Nephron (organoid): ENCODE measurements at regions not wholly inside any gene's neighbourhood (a gene's known extent, or its start where the extent isn't known, plus 50 kb on each side); places are given as distances from the start of the nearest gene placed in this dataset.

Experiments
- H3K27ac Mint-ChIP-seq, 3 experiments: 2 replicates each; pipeline ENCODE4 v1.8.0; 2020; ENCODE audit warnings: mixed read lengths in 3 of 3, mild to moderate bottlenecking in 2 of 3, moderate library complexity in 1 of 3
- H3K27me3 Mint-ChIP-seq: 2 replicates; pipeline ENCODE4 v1.8.0; 2021; ENCODE audit warnings: low read depth, mild to moderate bottlenecking, moderate library complexity, mixed read lengths
- H3K36me3 Mint-ChIP-seq: 2 replicates; pipeline ENCODE4 v1.8.0; 2020; ENCODE audit warnings: low read depth, mixed read lengths
- H3K4me1 Mint-ChIP-seq: 2 replicates; pipeline ENCODE4 v1.8.0; 2020; ENCODE audit warnings: mixed read lengths
- H3K4me3 Mint-ChIP-seq, 3 experiments: 2 replicates each; pipeline ENCODE4 v1.8.0; 2020; ENCODE audit warnings: mild to moderate bottlenecking in 3 of 3, mixed read lengths in 3 of 3, moderate library complexity in 2 of 3
- H3K9me3 Mint-ChIP-seq: 2 replicates; pipeline ENCODE4 v1.8.0; 2020; ENCODE audit warnings: mixed read lengths
- CTCF ChIP-seq, 3 experiments: fragments of 200-600 bp; sonication (generic); IDR thresholded peaks; one replicate each; pipeline ENCODE4 v1.5.0; 2021; ENCODE audit warnings: antibody characterized with exemption in 3 of 3; ENCODE audit not compliant: unreplicated experiment in 3 of 3

GRCh38 chr17:22506861-22507260 is 814.5 kb downstream of the KCNJ18 start:
- no peak overlapping the region for H3K27ac Mint-ChIP-seq
- peaks cover 44% of the 10 kb centered on the region for H3K9me3 Mint-ChIP-seq
- H3K27me3 Mint-ChIP-seq: no peaks in the 10 kb centered on the region

GRCh38 chr17:22507823-22508222 is 815.5 kb downstream of the KCNJ18 start:
- Mint-ChIP-seq H3K27me3 (no peaks in the 10 kb centered on the region), H3K9me3 (peaks cover 45% of the 10 kb centered on the region), H3K36me3 (no peaks in the 10 kb centered on the region), H3K4me3 (no peak overlapping the region), H3K27ac (no peak overlapping the region), H3K4me1 (no peaks in the 10 kb centered on the region)
- no peak for TF ChIP-seq CTCF (IDR thresholded peaks at IDR 0.05; ENCODE audit: unreplicated experiment in 3 of 3)

More at GRCh38 chr17:22506861-22507260, 814.5 kb downstream of the KCNJ18 start:
- no peak overlapping the region for H3K4me3 Mint-ChIP-seq
- no peaks in the 10 kb centered on the region for H3K4me1 Mint-ChIP-seq
- no peak for TF ChIP-seq CTCF (IDR thresholded peaks at IDR 0.05; ENCODE audit: unreplicated experiment in 3 of 3)
- no peaks in the 10 kb centered on the region for H3K36me3 Mint-ChIP-seq

- no peaks in the 10 kb centered on the region for H3K36me3 Mint-ChIP-seq
- H3K27me3 Mint-ChIP-seq: no peaks in the 10 kb centered on the region
- H3K27ac Mint-ChIP-seq: no peak overlapping the region
- no peak for TF ChIP-seq CTCF (IDR thresholded peaks at IDR 0.05; ENCODE audit: unreplicated experiment in 3 of 3)
- H3K4me1 Mint-ChIP-seq: no peaks in the 10 kb centered on the region
- no peak overlapping the region for H3K4me3 Mint-ChIP-seq
- peaks cover 45% of the 10 kb centered on the region for H3K9me3 Mint-ChIP-seq
These were observed 818.2 kb downstream of the KCNJ18 start for GRCh38 chr17:22510504-22510903.

GRCh38 chr17:22511431-22511830 is 819.1 kb downstream of the KCNJ18 start:
- H3K27me3 Mint-ChIP-seq: no peaks in the 10 kb centered on the region

GRCh38 chr17:22512057-22512456 is 819.7 kb downstream of the KCNJ18 start:
- Mint-ChIP-seq H3K27me3 (no peaks in the 10 kb centered on the region), H3K27ac (no peak overlapping the region), H3K4me3 (no peak overlapping the region), H3K4me1 (no peaks in the 10 kb centered on the region), H3K36me3 (no peaks in the 10 kb centered on the region), H3K9me3 (peaks cover 45% of the 10 kb centered on the region)
- no peak for TF ChIP-seq CTCF (IDR thresholded peaks at IDR 0.05; ENCODE audit: unreplicated experiment in 3 of 3)

More at GRCh38 chr17:22511431-22511830, 819.1 kb downstream of the KCNJ18 start:
- H3K36me3 Mint-ChIP-seq: no peaks in the 10 kb centered on the region
- TF ChIP-seq CTCF (IDR thresholded peaks at IDR 0.05; ENCODE audit: unreplicated experiment in 3 of 3): no peak
- no peak overlapping the region for H3K4me3 Mint-ChIP-seq
- no peak overlapping the region for H3K27ac Mint-ChIP-seq
- peaks cover 44% of the 10 kb centered on the region for H3K9me3 Mint-ChIP-seq
- H3K4me1 Mint-ChIP-seq: no peaks in the 10 kb centered on the region

GRCh38 chr17:22512506-22512905 is 820.2 kb downstream of the KCNJ18 start:
- no peaks in the 10 kb centered on the region for H3K4me1 Mint-ChIP-seq
- peaks cover 46% of the 10 kb centered on the region for H3K9me3 Mint-ChIP-seq
- TF ChIP-seq CTCF (IDR thresholded peaks at IDR 0.05; ENCODE audit: unreplicated experiment in 3 of 3): no peak
- H3K27ac Mint-ChIP-seq: no peak overlapping the region
- H3K27me3 Mint-ChIP-seq: no peaks in the 10 kb centered on the region
- H3K4me3 Mint-ChIP-seq: no peak overlapping the region
- H3K36me3 Mint-ChIP-seq: no peaks in the 10 kb centered on the region
